ENCODE measurements at regions not wholly inside any gene's neighbourhood (a gene's known extent, or its start where the extent isn't known, plus 50 kb on each side); places are given as distances from the start of the nearest gene placed in this dataset.

GRCh38 chr2:17334300-17334699 is 183.9 kb downstream of the RAD51AP2 start:
- TF ChIP-seq POLR2A (IDR thresholded peaks at IDR 0.05; ENCODE audit: low read depth, low read length): no peak
- DNase-seq (ENCODE audit: insufficient read length, low spot score) (no peak), FAIRE-seq (no peak)

DNA sequence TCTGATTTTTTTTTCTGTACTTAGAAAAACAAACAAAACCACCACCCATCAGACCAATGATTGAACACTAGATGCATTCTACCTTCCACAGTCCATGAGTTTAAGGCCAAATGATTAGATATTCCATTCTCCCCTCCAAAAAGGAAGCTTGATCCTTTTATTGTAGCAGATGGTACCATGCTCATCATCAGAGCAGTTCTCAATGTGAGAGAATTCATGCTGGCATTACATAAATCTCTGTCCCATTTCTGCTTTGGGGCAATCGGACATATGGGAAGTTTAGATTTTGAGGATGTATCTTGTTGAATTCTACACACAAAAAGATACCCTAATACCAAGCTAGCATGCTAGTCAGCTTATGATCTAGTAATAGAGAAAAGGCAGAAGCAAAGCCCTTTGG is 186.6 kb downstream of the RAD51AP2 start:
- TF ChIP-seq POLR2A (IDR thresholded peaks at IDR 0.05; ENCODE audit: low read depth, low read length): no peak
- FAIRE-seq: no peak

GRCh38 chr2:17328161-17328560 is 190.1 kb downstream of the RAD51AP2 start:
- TF ChIP-seq POLR2A (IDR thresholded peaks at IDR 0.05; ENCODE audit: low read depth, low read length): no peak
- FAIRE-seq (no peak), DNase-seq (ENCODE audit: insufficient read length, low spot score) (no peak)

More for the DNA sequence above, 186.6 kb downstream of the RAD51AP2 start:
- DNase-seq (ENCODE audit: insufficient read length, low spot score): no peak

DNA sequence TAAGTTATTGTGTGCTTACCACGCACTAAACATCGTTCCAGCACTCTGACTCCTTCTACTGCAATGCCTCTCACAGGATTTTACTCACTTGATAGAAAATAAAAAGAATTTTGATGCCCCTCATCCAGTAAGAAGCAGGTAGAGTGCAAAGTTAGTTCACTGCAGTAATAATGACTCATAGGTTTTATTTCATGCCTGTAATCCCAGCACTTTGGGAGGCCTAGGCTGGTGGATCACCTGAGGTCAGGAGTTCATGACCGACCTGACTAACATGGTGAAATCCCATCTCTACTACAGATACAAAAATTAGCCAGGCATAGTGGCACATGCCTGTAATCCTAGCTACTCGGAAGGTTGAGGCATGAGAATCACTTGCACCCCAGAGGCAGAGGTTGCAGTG is 190.6 kb downstream of the RAD51AP2 start:
- no peak for FAIRE-seq
- no peak for TF ChIP-seq POLR2A (IDR thresholded peaks at IDR 0.05; ENCODE audit: low read depth, low read length)
- DNase-seq (ENCODE audit: insufficient read length, low spot score): no peak

- TF ChIP-seq POLR2A (IDR thresholded peaks at IDR 0.05; ENCODE audit: low read depth, low read length): no peak
- no peak for FAIRE-seq
- DNase-seq (ENCODE audit: insufficient read length, low spot score): no peak
Measured at GRCh38 chr2:17326717-17327116, 191.5 kb downstream of the RAD51AP2 start.

DNA sequence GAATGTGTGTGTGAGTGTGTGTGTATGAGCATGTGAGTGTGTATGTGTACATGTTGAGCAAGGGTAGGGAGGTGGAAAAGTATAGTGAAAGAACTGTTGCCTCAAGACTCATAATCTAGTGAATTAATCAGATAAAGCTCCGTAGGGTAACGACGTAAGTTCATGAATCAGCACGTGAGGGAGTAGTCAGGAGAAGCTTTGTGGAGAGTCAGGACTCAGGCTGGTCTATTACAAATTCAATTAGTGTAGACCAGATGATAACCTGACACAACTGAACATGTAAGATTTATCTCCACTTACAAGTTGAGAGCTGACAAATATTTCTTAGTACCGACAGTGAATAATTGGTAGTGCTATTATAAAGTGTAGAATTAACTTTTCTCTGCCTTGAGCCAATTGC is 194.5 kb downstream of the RAD51AP2 start:
- DNase-seq (ENCODE audit: insufficient read length, low spot score) (no peak), FAIRE-seq (no peak)
- TF ChIP-seq POLR2A (IDR thresholded peaks at IDR 0.05; ENCODE audit: low read depth, low read length): no peak

GRCh38 chr2:17322461-17322860 is 195.8 kb downstream of the RAD51AP2 start:
- no peak for TF ChIP-seq POLR2A (IDR thresholded peaks at IDR 0.05; ENCODE audit: low read depth, low read length)
- FAIRE-seq (no peak), DNase-seq (ENCODE audit: insufficient read length, low spot score) (no peak)

DNA sequence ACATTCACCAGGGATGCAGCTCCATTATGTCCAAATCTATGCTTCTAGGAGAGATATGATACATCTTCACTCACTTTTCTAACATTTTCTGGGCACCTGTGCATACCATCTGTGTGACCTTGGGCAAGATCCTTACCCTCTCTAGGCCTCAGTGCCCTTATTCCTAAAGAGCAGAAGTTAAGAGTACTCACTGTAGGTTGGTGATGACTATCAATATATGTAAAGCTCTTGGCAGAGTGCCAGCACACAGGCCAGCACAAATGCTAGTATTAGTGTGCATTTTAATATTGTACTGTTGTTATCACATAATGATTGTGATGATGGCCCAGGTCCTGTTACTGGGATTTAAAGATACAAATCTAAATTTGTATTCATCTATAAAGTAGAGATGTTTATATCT is 199.2 kb downstream of the RAD51AP2 start:
- DNase-seq (ENCODE audit: insufficient read length, low spot score) (no peak), FAIRE-seq (no peak)
- no peak for TF ChIP-seq POLR2A (IDR thresholded peaks at IDR 0.05; ENCODE audit: low read depth, low read length)

GRCh38 chr2:17318013-17318412 is 200.2 kb downstream of the RAD51AP2 start:
- FAIRE-seq (no peak), DNase-seq (ENCODE audit: insufficient read length, low spot score) (no peak)
- no peak for TF ChIP-seq POLR2A (IDR thresholded peaks at IDR 0.05; ENCODE audit: low read depth, low read length)

DNA sequence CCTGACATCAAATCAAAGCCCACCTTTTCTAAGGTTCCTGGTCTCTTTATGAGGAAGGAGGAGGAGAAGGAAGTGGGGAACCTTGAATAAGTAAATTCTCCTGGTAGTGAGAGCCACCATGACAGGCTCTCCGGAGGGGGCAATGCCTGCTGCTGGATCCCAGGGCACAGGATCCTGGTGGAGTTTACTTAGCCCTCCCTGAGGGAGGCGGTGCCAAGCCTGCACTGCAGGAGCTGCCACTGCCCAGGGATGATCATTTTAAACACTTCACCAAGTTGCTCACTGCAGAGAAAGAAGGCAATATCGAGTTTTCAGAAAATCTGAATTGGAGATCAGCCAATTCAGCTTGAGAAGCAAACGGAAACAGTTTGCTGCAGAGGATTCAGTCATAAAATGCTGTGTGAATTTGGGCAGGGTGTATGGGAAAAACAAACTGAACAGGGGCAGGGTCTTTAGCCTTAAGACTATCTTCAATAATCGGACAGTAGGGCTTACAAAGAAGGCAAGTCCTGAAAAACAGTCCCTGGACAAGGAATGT is 200.7 kb downstream of the RAD51AP2 start:
- DNase-seq (ENCODE audit: insufficient read length, low spot score): no peak

GRCh38 chr2:17313261-17313660 is 205.0 kb downstream of the RAD51AP2 start:
- DNase-seq (ENCODE audit: insufficient read length, low spot score) (no peak), FAIRE-seq (no peak)
- TF ChIP-seq POLR2A (IDR thresholded peaks at IDR 0.05; ENCODE audit: low read depth, low read length): no peak

More for the DNA sequence above, 200.7 kb downstream of the RAD51AP2 start:
- no peak for FAIRE-seq
- TF ChIP-seq POLR2A (IDR thresholded peaks at IDR 0.05; ENCODE audit: low read depth, low read length): no peak

DNA sequence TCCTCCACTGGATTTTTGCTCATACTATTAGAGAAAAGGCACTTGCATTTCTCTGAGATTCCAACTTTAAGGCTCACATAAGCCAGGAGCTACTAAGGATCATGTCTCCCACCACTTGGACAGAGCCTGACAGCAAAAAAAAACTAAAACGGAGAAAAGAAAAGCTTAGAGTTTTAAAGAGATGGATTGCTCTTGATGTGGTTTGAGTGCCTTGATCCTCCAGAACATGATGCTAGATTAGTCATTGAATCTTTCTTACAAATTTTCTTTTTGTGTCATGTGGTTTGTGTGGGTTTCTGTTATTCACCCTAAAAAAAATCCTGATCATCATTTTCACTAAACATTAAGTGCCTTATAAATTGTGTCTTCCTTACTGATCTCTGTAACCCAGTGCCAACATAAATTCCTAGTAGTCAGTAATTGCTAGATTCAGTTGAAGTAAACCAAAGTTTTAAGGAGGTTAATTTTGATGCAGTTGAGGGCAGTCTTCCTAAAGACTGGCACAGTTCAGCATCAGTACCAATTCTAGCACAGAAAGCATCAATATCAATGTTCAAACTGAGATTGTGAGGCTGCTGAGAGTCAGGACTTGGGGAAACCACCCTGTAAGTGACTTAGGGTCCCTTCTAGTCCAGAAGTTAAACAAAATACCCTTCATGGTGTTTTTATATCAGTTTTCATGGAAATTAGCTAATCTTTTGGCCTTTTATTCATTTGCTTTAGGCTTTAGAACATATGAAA is 206.3 kb downstream of the RAD51AP2 start:
- DNase-seq (ENCODE audit: insufficient read length, low spot score) (no peak), FAIRE-seq (no peak)
- TF ChIP-seq POLR2A (IDR thresholded peaks at IDR 0.05; ENCODE audit: low read depth, low read length): no peak

DNA sequence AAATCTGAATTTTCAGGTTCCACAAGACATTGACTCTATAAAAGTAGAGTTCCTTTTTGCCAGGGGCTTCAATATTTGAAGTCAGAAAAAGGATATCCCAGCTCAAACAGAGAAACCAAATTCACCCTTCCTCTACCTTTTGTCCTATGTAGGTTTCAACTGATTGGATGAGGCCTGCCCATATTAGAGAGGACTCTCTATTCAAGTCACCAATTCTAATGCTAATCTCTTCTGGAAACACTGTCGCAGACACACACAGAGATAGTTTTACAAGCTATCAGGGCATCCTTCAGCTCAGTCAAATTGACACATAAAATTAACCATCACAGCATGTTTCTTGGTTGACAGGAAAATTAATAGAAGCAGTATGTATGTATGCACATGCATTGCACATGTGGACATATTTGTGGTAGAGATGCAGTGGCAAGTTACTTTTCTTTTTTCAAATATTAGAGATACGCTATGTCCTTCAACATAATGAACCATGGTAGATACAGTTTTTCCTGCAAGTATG is 207.1 kb downstream of the RAD51AP2 start:
- no peak for TF ChIP-seq POLR2A (IDR thresholded peaks at IDR 0.05; ENCODE audit: low read depth, low read length)
- FAIRE-seq (no peak), DNase-seq (ENCODE audit: insufficient read length, low spot score) (no peak)

GRCh38 chr2:17309741-17310339 is 208.4 kb downstream of the RAD51AP2 start:
- TF ChIP-seq POLR2A (IDR thresholded peaks at IDR 0.05; ENCODE audit: low read depth, low read length): no peak
- DNase-seq (ENCODE audit: insufficient read length, low spot score) (peak; percentile 12), FAIRE-seq (peak; percentile 70)

GRCh38 chr2:17309181-17309580 is 209.1 kb downstream of the RAD51AP2 start:
- no peak for FAIRE-seq
- DNase-seq (ENCODE audit: insufficient read length, low spot score): no peak
- TF ChIP-seq POLR2A (IDR thresholded peaks at IDR 0.05; ENCODE audit: low read depth, low read length): no peak
